SK-N-SH (cell line): ENCODE measurements at regions not wholly inside any gene's neighbourhood (a gene's known extent, or its start where the extent isn't known, plus 50 kb on each side); places are given as distances from the start of the nearest gene placed in this dataset.

Experiments
- CTCF ChIA-PET: fragments of 300-600, 350-600 bp; formaldehyde crosslinking; extraction: SDS; loops from one replicate; lab custom pipeline; 2021; lab: Yijun Ruan, JAX
- POLR2A ChIA-PET: fragments of 350-600 bp; sonication (Branson Sonifier 250); formaldehyde crosslinking; extraction: SDS; loops from one replicate; lab custom pipeline; 2020; ENCODE audit warnings: antibody characterized with exemption, inconsistent platforms; lab: Yijun Ruan, JAX
- DNase-seq: peaks from one replicate; pipeline ENCODE4 v3.0.0; 2012
- H2AFZ ChIP-seq: fragments of 200-600 bp; sonication (generic); 2 replicates; pipeline ENCODE4 v1.8.1; 2016; ENCODE audit warnings: antibody characterized with exemption, mild to moderate bottlenecking, low read depth
- H3F3A ChIP-seq: fragments of 200-600 bp; sonication (generic); replicated peaks from 2 replicates; pipeline ENCODE3; 2016; ENCODE audit warnings: antibody characterized with exemption, mild to moderate bottlenecking; ENCODE audit not compliant: insufficient read depth
- H3K27ac ChIP-seq, 2 experiments: fragments of 200-500 bp in 1 of 2; fragments of 200-600 bp in 1 of 2; sonication (Bioruptor generic) in 1 of 2; sonication (generic), shearing (Covaris generic) in 1 of 2; 2 replicates each; pipeline versions ENCODE4 v1.5.1 to v1.6.1; 2014 to 2016; ENCODE audit warnings: low read depth in 2 of 2, inconsistent platforms in 1 of 2, low read length in 1 of 2, mild to moderate bottlenecking in 1 of 2, mixed read lengths in 1 of 2
- H3K27me3 ChIP-seq: fragments of 200-600 bp; sonication (generic), shearing (Covaris generic); 2 replicates; pipeline ENCODE4 v1.6.1; 2016; ENCODE audit warnings: mixed run types; ENCODE audit not compliant: insufficient read depth
- H3K36me3 ChIP-seq, 2 experiments: fragments of 200-500 bp in 1 of 2; fragments of 200-600 bp in 1 of 2; sonication (Bioruptor generic) in 1 of 2; sonication (generic) in 1 of 2; replicated peaks in 1 of 2; 2 replicates each; pipeline versions ENCODE3 to v1.5.1; 2014 to 2016; ENCODE audit warnings: low read length in 1 of 2, mild to moderate bottlenecking in 1 of 2; ENCODE audit not compliant: insufficient read depth in 2 of 2, control insufficient read depth in 1 of 2
- H3K4me1 ChIP-seq, 2 experiments: fragments of 200-500 bp in 1 of 2; fragments of 200-600 bp in 1 of 2; sonication (Bioruptor generic) in 1 of 2; sonication (generic), shearing (Covaris generic) in 1 of 2; 2 replicates each; pipeline versions ENCODE4 v1.5.1 to v1.6.1; 2014 to 2016; ENCODE audit warnings: low read depth in 1 of 2, low read length in 1 of 2, mixed run types in 1 of 2; ENCODE audit not compliant: insufficient read depth in 2 of 2, control insufficient read depth in 1 of 2
- H3K4me2 ChIP-seq: fragments of 200-600 bp; sonication (generic), shearing (Covaris generic); 2 replicates; pipeline ENCODE4 v1.6.1; 2017; ENCODE audit warnings: mixed run types
- H3K4me3 ChIP-seq, 2 experiments: fragments of 200-500 bp in 1 of 2; fragments of 200-600 bp in 1 of 2; sonication (Bioruptor generic) in 1 of 2; sonication (generic), shearing (Covaris generic) in 1 of 2; 2 replicates each; pipeline versions ENCODE4 v1.5.1 to v1.8.1; 2014 to 2016; ENCODE audit warnings: low read depth in 2 of 2, inconsistent platforms in 1 of 2, low read length in 1 of 2, mild to moderate bottlenecking in 1 of 2, mixed read lengths in 1 of 2, moderate library complexity in 1 of 2
- H3K79me2 ChIP-seq: fragments of 200-600 bp; sonication (generic); 2 replicates; pipeline ENCODE4 v1.8.1; 2017; ENCODE audit warnings: mild to moderate bottlenecking; ENCODE audit not compliant: insufficient read depth
- H3K9ac ChIP-seq: fragments of 200-600 bp; sonication (generic); 2 replicates; pipeline ENCODE4 v1.6.1; 2017; ENCODE audit warnings: mixed run types
- H3K9me2 ChIP-seq: fragments of 200-600 bp; sonication (generic); 2 replicates; pipeline ENCODE4 v1.6.1; 2017; ENCODE audit warnings: mixed run types
- H3K9me3 ChIP-seq: fragments of 200-600 bp; sonication (generic); 2 replicates; pipeline ENCODE4 v1.6.1; 2017; ENCODE audit warnings: mixed run types, mild to moderate bottlenecking, moderate library complexity
- H4K20me1 ChIP-seq: fragments of 200-600 bp; sonication (generic); 2 replicates; pipeline ENCODE4 v1.6.1; 2017; ENCODE audit warnings: mild to moderate bottlenecking, mixed run types; ENCODE audit not compliant: insufficient read depth
- CHD2 ChIP-seq: fragments of 150-350 bp; IDR thresholded peaks from 2 replicates; pipeline ENCODE4 v1.6.1; 2018; ENCODE audit warnings: low read length; ENCODE audit not compliant: partially characterized antibody
- ELF1 ChIP-seq: IDR thresholded peaks from 2 replicates; pipeline ENCODE4 v1.4.0; 2012
- FOXJ3 ChIP-seq: sonication (generic); formaldehyde crosslinking; IDR thresholded peaks from 2 replicates; pipeline ENCODE4 v1.5.1; 2020; ENCODE audit warnings: mild to moderate bottlenecking, missing genetic modification reagents
- GATA2 ChIP-seq: sonication (generic); formaldehyde crosslinking; IDR thresholded peaks from 2 replicates; pipeline ENCODE4 v1.5.0; 2020; ENCODE audit warnings: mild to moderate bottlenecking, missing genetic modification reagents
- JUND ChIP-seq: IDR thresholded peaks from 2 replicates; pipeline ENCODE4 v1.4.0; 2012
- MEF2A ChIP-seq: IDR thresholded peaks from 2 replicates; pipeline ENCODE4 v1.4.0; 2012; ENCODE audit warnings: low read depth, borderline replicate concordance
- POLR2AphosphoS5 ChIP-seq: IDR thresholded peaks from 2 replicates; pipeline ENCODE4 v1.6.1; 2012; ENCODE audit warnings: low read depth, low read length
- RAD21 ChIP-seq: IDR thresholded peaks from 2 replicates; pipeline ENCODE4 v1.6.1; 2012; ENCODE audit warnings: mild to moderate bottlenecking, low read length
- RFX5 ChIP-seq: IDR thresholded peaks from 2 replicates; pipeline ENCODE4 v1.6.1; 2012; ENCODE audit warnings: mild to moderate bottlenecking, improper control_type of control experiment, low read length
- SIN3A ChIP-seq: IDR thresholded peaks from 2 replicates; pipeline ENCODE4 v1.6.1; 2012; ENCODE audit warnings: low read depth, mild to moderate bottlenecking, low read length, moderate library complexity, borderline replicate concordance
- SMC3 ChIP-seq: IDR thresholded peaks from 2 replicates; pipeline ENCODE4 v1.6.1; 2012; ENCODE audit warnings: low read depth, low read length, improper control_type of control experiment
- TCF12 ChIP-seq: IDR thresholded peaks from 2 replicates; pipeline ENCODE4 v1.4.0; 2012
- WGBS: methylation state at CpG from one replicate; pipeline ENCODE4 v1.1.6; 2017; ENCODE audit warnings: low lambda C conversion rate; 5-methylcytosine and 5-hydroxymethylcytosine counted together
- TF ChIP-seq, protein P1 (sequence below): fragments of 150-350 bp; IDR thresholded peaks from 2 replicates; pipeline ENCODE4 v1.6.1; 2016; ENCODE audit warnings: mild to moderate bottlenecking, low read depth, low read length
- TF ChIP-seq, protein P2 (sequence below): IDR thresholded peaks from 2 replicates; pipeline ENCODE4 v1.4.0; 2012; ENCODE audit warnings: low read depth, borderline replicate concordance
- TF ChIP-seq, protein P3 (sequence below): IDR thresholded peaks from 2 replicates; pipeline ENCODE4 v1.4.0; 2012; ENCODE audit warnings: low read depth
- TF ChIP-seq, protein P4 (sequence below): IDR thresholded peaks from 2 replicates; pipeline ENCODE4; 2012

DNA sequence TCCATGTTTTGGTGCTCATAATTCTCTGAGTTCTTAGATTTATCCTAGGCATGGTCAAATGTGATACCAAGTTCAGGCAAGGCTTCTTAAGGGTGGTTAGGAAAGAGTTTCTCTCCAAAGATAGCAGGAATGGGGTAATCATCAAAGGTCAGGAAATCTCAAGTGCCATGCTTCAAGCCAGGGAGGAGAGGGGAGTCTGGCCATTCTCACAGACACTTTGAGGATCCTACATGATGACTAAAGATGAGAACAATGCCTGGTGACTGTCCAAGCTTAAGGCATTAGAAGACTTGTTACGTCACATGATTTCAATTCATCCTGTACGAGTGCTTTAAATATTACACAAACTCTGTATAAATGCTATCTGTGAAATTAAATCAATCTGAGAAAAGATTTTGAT, 59.4 kb downstream of the POM121L12 start:
- ChIA-PET CTCF (interaction anchor here (1.5 kb wide), 1 partner anchor 11 kb away, joined by 3 read pairs; no protein-coding TSS in a partner anchor), POLR2A (no interaction called here)
- H3K4me3 ChIP-seq: no peak overlapping the region
- WGBS: 24% methylated on average over 2 of the region's 2 CpGs
- H3K27me3 ChIP-seq: no peaks in the 10 kb centered on the region
- no peak overlapping the region for H3K27ac ChIP-seq
- no peaks in the 10 kb centered on the region for H3K79me2 ChIP-seq
- no peaks in the 10 kb centered on the region for H3K9me3 ChIP-seq
- H3K9ac ChIP-seq: no peak overlapping the region
- no peak for DNase-seq
- TF ChIP-seq TCF12 (no peak), MEF2A (no peak), ELF1 (no peak), POLR2AphosphoS5 (no peak), JUND (no peak), RFX5 (no peak), CHD2 (no peak), RAD21 (no peak), SMC3 (no peak), FOXJ3 (CRISPR knock-in tag) (no peak), SIN3A (no peak), GATA2 (CRISPR knock-in tag) (no peak)
- TF ChIP-seq, protein P1, sequence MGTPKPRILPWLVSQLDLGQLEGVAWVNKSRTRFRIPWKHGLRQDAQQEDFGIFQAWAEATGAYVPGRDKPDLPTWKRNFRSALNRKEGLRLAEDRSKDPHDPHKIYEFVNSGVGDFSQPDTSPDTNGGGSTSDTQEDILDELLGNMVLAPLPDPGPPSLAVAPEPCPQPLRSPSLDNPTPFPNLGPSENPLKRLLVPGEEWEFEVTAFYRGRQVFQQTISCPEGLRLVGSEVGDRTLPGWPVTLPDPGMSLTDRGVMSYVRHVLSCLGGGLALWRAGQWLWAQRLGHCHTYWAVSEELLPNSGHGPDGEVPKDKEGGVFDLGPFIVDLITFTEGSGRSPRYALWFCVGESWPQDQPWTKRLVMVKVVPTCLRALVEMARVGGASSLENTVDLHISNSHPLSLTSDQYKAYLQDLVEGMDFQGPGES: no peak
- TF ChIP-seq, protein P2, sequence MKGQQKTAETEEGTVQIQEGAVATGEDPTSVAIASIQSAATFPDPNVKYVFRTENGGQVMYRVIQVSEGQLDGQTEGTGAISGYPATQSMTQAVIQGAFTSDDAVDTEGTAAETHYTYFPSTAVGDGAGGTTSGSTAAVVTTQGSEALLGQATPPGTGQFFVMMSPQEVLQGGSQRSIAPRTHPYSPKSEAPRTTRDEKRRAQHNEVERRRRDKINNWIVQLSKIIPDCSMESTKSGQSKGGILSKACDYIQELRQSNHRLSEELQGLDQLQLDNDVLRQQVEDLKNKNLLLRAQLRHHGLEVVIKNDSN: no peak
- TF ChIP-seq, protein P3, sequence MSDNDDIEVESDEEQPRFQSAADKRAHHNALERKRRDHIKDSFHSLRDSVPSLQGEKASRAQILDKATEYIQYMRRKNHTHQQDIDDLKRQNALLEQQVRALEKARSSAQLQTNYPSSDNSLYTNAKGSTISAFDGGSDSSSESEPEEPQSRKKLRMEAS: no peak
- TF ChIP-seq, protein P4, sequence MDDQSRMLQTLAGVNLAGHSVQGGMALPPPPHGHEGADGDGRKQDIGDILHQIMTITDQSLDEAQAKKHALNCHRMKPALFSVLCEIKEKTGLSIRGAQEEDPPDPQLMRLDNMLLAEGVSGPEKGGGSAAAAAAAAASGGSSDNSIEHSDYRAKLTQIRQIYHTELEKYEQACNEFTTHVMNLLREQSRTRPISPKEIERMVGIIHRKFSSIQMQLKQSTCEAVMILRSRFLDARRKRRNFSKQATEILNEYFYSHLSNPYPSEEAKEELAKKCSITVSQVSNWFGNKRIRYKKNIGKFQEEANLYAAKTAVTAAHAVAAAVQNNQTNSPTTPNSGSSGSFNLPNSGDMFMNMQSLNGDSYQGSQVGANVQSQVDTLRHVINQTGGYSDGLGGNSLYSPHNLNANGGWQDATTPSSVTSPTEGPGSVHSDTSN: no peak
- H3K4me1 ChIP-seq: no peaks in the 10 kb centered on the region
- H4K20me1 ChIP-seq: no peaks in the 10 kb centered on the region
- no peaks in the 10 kb centered on the region for H3F3A ChIP-seq
- no peak overlapping the region for H3K4me2 ChIP-seq
- H3K36me3 ChIP-seq: no peaks in the 10 kb centered on the region
- no peaks in the 10 kb centered on the region; the same call in 1 of the 2 replicates for H3K9me2 ChIP-seq
- no peak overlapping the region for H2AFZ ChIP-seq
